Fibroblast of mammary gland (primary cell): ENCODE measurements at regions not wholly inside any gene's neighbourhood (a gene's known extent, or its start where the extent isn't known, plus 50 kb on each side); places are given as distances from the start of the nearest gene placed in this dataset.
"Not testable (repeated sequence)": the region's sequence is repeated elsewhere in the genome, so short reads cannot be mapped to it uniquely, and the experiment has no call there.

ENCODE experiments used
- DNase-seq: peaks from one replicate; pipeline ENCODE4 v3.0.0-alpha.2; 2010; ENCODE audit warnings: low read depth
- H3K4me3 ChIP-seq: 2 replicates; pipeline ENCODE4 v1.5.1; 2011; ENCODE audit warnings: low read depth, mild to moderate bottlenecking, low read length, moderate library complexity; ENCODE audit not compliant: control insufficient read depth
- TF ChIP-seq, protein P1 (sequence below): conservative IDR thresholded peaks from 2 replicates; pipeline ENCODE4 v1.5.1; 2011; ENCODE audit warnings: low read depth, low read length, inconsistent platforms; ENCODE audit not compliant: control insufficient read depth, insufficient read depth

DNA sequence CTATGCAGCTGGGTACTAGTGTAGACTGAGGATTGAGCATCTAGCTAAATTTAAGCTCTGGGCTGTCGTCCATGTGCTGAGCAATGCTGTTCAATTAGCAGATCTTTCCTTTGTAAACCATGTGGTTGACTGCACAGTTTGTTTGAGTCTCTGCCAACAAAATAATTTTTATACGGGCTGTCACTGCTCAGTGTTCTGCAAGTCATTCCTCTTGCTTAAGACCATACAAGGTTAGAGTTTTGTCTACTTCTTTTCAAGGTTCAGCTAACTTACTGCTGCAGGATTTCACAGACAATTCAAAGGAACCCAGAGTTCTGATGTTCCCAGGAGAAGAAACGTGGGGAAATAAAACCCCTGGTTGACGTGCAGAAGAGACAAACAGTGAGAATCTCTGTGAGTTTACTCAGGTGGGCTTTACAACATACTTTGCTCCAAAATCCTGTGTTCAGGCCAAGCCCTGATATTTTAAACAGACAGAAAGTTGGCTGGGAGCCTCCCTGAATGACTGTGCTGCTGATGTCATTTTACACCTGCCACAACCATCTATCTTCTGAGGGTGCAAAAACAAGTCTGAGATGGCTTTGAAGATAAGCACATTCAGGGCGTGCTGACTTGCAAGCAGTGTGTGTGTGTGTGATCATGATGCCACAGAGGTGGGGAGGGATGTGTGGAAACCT lies 177.1 kb upstream of the SVIL start:
- H3K4me3 ChIP-seq = no peak overlapping the region
- peak; percentile 97 for DNase-seq
- TF ChIP-seq, protein P1, sequence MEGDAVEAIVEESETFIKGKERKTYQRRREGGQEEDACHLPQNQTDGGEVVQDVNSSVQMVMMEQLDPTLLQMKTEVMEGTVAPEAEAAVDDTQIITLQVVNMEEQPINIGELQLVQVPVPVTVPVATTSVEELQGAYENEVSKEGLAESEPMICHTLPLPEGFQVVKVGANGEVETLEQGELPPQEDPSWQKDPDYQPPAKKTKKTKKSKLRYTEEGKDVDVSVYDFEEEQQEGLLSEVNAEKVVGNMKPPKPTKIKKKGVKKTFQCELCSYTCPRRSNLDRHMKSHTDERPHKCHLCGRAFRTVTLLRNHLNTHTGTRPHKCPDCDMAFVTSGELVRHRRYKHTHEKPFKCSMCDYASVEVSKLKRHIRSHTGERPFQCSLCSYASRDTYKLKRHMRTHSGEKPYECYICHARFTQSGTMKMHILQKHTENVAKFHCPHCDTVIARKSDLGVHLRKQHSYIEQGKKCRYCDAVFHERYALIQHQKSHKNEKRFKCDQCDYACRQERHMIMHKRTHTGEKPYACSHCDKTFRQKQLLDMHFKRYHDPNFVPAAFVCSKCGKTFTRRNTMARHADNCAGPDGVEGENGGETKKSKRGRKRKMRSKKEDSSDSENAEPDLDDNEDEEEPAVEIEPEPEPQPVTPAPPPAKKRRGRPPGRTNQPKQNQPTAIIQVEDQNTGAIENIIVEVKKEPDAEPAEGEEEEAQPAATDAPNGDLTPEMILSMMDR = no peak

DNA sequence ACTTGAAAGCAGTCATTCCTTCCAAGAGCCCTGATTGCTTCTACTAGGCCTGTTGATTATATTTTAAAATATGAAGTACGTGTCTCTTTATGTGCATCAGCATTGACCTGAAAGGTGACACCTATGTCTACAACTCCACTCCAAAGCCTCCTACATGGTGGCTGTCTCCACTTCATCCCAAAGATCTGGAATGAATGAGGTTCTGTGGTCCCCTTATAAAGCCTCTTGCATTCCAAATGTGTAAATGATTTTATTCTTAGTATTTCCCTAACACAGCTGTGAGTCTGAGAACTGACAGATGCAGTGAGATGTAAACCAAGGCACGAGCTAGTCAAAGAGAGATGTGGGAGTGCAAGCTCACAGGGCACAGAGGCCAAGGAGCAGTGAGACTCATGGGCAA lies 176.0 kb upstream of the SVIL start:
- DNase-seq = no peak
- TF ChIP-seq, protein P1 = no peak
- H3K4me3 ChIP-seq = no peak overlapping the region

DNA sequence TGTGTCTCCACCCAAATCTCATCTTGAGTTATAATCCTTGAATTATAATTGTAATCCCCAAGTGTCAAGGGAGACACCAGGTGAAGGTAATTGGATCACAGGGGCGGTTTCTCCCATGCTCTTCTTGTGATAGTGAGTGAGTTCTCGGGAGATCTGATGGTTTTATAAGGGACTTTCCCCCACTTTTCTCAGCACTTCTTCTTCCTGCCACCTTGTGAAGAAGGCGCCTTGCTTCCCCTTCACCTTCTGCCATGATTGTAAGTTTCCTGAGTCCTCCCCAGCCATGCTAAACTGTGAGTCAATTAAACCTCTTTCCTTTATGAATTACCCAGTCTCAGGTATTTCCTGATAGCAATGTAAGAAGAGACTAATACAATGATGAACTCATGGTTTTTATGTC lies 175.5 kb upstream of the SVIL start:
- not testable (repeated sequence) for DNase-seq, H3K4me3 ChIP-seq

DNA sequence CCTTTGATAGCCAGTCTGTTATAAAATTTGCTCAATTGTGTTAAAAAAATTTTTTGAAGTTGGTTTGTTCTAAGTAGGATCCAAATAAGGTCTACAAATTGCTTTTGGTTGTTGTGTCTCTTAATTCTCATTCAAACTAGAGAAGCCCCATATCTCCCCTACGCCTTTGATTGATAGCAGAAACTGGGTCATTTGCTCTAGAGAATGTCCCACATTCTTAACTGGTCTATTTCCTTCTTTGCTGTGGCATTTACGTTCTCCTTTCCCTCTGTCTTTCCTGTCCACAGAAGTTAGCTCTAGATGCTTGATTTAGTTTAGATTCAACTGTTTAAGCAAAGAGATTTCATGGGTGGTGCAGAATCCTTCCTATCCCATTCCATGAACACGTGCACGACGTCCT lies 174.6 kb upstream of the SVIL start:
- no peak for DNase-seq
- TF ChIP-seq, protein P1 = no peak
- no peak overlapping the region for H3K4me3 ChIP-seq

DNA sequence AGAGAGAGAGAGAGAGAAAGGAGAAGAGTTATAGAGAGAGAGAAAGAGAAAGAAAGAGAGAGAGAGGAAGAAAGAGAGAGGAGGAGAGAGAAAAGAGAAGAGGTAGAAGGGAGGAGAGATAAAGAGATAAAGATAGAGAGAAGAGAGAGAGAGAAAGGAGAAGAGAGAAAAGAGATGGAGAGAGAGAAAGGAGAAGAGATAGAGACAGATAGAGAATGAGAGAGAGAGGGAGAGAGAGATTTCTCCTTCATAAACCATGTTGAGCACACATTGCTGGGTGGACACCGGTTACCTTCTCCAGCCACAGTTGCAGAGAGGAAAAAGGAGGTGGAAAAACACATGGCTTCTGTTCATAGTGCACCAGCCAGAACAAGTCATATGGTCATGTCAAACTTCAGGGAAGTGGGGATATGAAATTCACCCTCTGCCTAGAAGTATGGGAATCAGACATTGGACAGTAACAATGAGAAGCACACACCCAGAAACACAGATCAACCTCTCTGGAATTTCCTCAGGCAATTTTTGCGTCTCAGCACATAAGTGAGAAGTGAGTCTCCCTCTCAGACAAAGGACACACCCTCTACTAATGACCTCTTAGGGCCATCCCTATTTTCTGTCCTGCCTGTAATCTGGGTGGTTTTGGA lies 172.5 kb upstream of the SVIL start:
- TF ChIP-seq, protein P1 = no peak
- DNase-seq = peak; percentile 88
- no peak overlapping the region for H3K4me3 ChIP-seq

DNA sequence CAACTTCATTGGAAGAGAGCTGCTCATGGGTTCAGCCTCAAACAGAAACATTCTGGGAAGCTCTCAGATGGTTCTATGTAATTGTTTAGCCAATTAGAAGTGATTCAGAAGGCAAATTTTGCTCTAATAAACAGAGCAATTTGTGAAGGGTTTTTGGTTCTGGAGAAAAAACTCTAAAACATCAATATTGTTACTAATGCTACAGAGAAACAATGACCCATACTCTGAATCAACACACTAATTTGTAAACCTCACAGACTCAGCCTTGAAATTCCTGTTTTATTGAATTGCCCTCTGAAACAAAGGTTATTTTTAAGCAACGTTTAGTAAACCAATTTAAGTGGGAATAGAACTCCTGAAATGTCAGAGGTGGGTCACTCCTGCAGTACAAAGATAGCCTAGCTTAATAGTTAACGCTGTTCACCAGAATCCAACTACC lies 171.6 kb upstream of the SVIL start:
- DNase-seq = peak; percentile 36
- TF ChIP-seq, protein P1 = no peak
- no peak overlapping the region for H3K4me3 ChIP-seq

DNA sequence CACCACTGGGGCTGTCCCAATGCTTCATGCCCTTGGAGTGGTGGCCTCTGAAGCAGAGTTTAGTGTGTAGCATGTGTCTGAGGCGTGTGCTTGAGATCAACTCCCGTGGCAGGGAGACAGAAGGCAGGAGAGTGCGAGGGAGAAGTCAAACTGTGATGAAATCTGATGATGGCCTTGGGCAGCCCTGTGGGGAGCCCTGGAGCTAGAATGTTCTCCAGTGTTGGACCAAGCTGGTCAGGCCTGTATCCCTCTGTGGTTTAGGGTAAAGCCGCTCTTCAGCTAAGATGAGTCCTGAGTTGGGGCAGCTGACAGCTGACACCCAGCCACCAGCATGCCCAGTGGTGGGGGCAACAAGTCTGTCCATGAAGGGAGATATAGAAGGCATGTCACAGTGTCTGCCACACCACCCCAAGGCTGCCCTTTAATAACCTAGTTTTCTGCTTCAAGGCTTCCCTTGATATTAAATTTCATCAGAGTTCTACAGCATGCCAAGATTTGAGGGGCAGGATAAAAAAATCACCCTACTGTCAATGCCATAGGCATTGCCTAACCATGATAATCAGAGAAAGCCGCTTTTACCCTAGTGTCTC lies 170.5 kb upstream of the SVIL start:
- no peak overlapping the region for H3K4me3 ChIP-seq
- TF ChIP-seq, protein P1 = no peak
- no peak for DNase-seq
